HEK293T (cell line): ENCODE measurements at regions not wholly inside any gene's neighbourhood (a gene's known extent, or its start where the extent isn't known, plus 50 kb on each side); places are given as distances from the start of the nearest gene placed in this dataset.

Experiments used
- ELF4 ChIP-seq: fragments of 450-650 bp; IDR thresholded peaks from 2 replicates; pipeline ENCODE4 v1.6.1; 2017; ENCODE audit warnings: antibody characterized with exemption
- NFRKB ChIP-seq: fragments of 450-650 bp; IDR thresholded peaks from 2 replicates; pipeline ENCODE4 v1.6.1; 2016; ENCODE audit warnings: mild to moderate bottlenecking, moderate library complexity

- TF ChIP-seq ELF4 (no peak), NFRKB (no peak)
Observed at GRCh38 chr16:72565106-72565505, 393.2 kb upstream of the PMFBP1 start.
